ENCODE measurements at regions not wholly inside any gene's neighbourhood (a gene's known extent, or its start where the extent isn't known, plus 50 kb on each side); places are given as distances from the start of the nearest gene placed in this dataset.

DNA sequence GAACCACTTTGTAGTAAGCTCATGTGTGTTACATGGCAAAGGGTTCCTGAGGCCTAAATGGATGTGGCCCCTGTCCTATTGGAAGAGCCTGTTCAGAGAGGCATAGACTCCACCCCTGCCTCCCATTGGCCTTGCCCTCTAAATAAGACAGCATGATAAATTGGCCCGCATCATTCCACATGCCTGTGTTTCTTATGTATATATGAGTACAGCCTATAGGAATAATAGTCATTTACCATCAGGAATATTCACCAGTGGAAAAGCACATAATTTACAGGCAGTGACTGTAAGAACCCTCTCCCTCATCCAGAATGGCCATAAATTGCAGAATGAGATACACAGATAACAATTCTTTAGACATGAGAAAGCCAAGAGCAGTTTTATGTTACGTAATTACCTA is 519.5 kb upstream of the DAB1 start:
- Mint-ChIP-seq H3K4me1 (no peaks in the 10 kb centered on the region), H3K36me3 (ENCODE audit: low read depth) (no peaks in the 10 kb centered on the region), H3K9me3 (peaks cover 2% of the 10 kb centered on the region), H3K4me3 (no peak overlapping the region), H3K27ac (no peak overlapping the region), H3K27me3 (ENCODE audit: low read depth) (peaks cover 4% of the 10 kb centered on the region)
- TF ChIP-seq, protein P1, sequence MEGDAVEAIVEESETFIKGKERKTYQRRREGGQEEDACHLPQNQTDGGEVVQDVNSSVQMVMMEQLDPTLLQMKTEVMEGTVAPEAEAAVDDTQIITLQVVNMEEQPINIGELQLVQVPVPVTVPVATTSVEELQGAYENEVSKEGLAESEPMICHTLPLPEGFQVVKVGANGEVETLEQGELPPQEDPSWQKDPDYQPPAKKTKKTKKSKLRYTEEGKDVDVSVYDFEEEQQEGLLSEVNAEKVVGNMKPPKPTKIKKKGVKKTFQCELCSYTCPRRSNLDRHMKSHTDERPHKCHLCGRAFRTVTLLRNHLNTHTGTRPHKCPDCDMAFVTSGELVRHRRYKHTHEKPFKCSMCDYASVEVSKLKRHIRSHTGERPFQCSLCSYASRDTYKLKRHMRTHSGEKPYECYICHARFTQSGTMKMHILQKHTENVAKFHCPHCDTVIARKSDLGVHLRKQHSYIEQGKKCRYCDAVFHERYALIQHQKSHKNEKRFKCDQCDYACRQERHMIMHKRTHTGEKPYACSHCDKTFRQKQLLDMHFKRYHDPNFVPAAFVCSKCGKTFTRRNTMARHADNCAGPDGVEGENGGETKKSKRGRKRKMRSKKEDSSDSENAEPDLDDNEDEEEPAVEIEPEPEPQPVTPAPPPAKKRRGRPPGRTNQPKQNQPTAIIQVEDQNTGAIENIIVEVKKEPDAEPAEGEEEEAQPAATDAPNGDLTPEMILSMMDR (IDR thresholded peaks at IDR 0.05; ENCODE audit: unreplicated experiment in 3 of 3) = no peak

DNA sequence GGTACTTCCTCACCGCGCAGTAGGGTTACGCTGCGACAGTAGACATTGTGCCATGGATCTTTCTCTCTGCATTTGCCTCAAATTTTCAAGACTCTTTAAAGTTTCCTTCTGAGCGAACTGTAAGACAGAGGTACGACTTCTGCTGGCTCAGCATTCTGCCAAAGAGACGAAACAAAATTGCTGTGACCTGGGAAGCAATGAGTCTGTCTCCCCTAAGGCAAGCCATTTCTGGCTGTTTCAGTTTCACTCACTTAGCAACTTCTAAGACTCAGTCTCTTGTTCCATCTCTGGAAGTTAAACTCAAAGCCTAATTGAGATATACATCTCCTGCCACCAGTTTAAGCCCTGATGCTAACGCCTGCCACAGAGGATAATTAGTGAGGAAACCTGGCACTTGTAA is 510.9 kb upstream of the DAB1 start:
- H3K27me3 Mint-ChIP-seq (ENCODE audit: low read depth) = peaks cover 4% of the 10 kb centered on the region
- H3K36me3 Mint-ChIP-seq (ENCODE audit: low read depth) = no peaks in the 10 kb centered on the region
- no peak overlapping the region for H3K27ac Mint-ChIP-seq
- no peaks in the 10 kb centered on the region for H3K4me1 Mint-ChIP-seq
- H3K4me3 Mint-ChIP-seq = no peak overlapping the region
- H3K9me3 Mint-ChIP-seq = no peaks in the 10 kb centered on the region
- TF ChIP-seq, protein P1 (IDR thresholded peaks at IDR 0.05; ENCODE audit: unreplicated experiment in 3 of 3) = no peak

DNA sequence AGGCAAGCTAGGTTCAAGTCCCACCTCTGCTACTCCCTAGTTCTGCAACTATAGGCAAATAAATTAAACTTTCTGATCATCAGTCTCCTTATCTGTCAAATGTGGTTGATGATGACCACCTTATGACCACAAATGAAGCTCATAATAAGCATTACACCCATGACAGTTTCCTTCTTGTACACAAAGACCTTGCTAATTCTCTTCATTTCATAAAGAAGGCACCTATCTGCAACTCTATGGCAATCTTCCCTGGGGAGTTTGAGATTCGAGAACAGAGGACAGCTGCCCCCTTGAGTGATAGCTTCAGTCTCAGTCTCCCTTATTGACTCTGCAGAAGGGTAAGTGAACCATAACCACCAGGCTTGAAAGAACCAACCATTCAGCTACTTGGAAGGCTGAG is 503.1 kb upstream of the DAB1 start:
- TF ChIP-seq, protein P1 (IDR thresholded peaks at IDR 0.05; ENCODE audit: unreplicated experiment in 3 of 3) = no peak
- H3K27me3 Mint-ChIP-seq (ENCODE audit: low read depth) = no peaks in the 10 kb centered on the region
- H3K4me1 Mint-ChIP-seq = no peaks in the 10 kb centered on the region
- H3K9me3 Mint-ChIP-seq = no peaks in the 10 kb centered on the region
- no peak overlapping the region for H3K4me3 Mint-ChIP-seq
- no peak overlapping the region for H3K27ac Mint-ChIP-seq
- H3K36me3 Mint-ChIP-seq (ENCODE audit: low read depth) = no peaks in the 10 kb centered on the region

DNA sequence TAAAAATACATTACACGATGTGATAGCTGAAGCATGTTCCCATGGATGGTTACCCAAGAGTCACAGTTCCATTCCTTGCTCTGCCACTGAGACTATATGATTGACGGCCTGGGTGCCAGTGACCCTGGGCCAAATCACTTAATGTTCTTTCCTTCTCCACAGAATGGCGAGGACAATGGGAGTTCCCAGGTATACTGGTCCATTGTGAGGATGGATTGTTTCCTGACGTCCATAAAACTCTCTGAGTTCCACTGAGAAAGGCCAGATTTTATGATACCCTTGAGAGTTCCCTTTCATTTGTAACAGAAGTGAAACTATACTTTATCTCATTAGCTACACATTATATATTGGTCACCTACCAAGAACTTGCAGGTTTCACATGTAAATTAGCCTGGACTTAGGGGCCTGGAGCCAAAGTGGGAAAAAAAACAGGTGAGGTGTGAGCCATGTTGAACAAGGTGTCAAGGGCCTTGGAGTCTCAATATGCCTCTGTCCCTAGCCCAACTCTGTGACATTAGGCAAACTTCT is 502.2 kb upstream of the DAB1 start:
- H3K27me3 Mint-ChIP-seq (ENCODE audit: low read depth) = no peaks in the 10 kb centered on the region
- H3K27ac Mint-ChIP-seq = no peak overlapping the region
- H3K4me1 Mint-ChIP-seq = no peaks in the 10 kb centered on the region
- no peaks in the 10 kb centered on the region for H3K36me3 Mint-ChIP-seq (ENCODE audit: low read depth)
- H3K9me3 Mint-ChIP-seq = no peaks in the 10 kb centered on the region
- TF ChIP-seq, protein P1 (IDR thresholded peaks at IDR 0.05; ENCODE audit: unreplicated experiment in 3 of 3) = no peak
- no peak overlapping the region for H3K4me3 Mint-ChIP-seq

DNA sequence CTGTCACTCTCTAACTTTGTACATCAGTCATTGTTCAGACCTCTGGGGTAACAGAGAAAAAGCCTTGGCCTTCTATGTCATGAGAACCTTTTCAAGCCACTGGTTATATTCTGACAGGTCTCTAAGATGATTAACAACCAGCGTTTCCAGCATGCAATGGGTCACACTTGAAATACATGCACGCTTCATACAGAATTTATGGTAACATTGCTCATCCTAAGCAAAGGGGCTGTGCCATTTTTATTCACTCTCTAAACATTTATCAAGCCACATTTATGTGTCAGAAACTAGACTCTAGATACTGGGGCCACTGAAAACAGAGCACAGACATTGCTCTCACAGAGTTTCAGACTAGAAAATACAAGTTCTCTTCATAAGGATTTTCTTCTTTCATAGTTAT is 501.4 kb upstream of the DAB1 start:
- H3K4me3 Mint-ChIP-seq = no peak overlapping the region
- no peaks in the 10 kb centered on the region for H3K4me1 Mint-ChIP-seq
- TF ChIP-seq, protein P1 (IDR thresholded peaks at IDR 0.05; ENCODE audit: unreplicated experiment in 3 of 3) = no peak
- H3K9me3 Mint-ChIP-seq = no peaks in the 10 kb centered on the region
- H3K27ac Mint-ChIP-seq = no peak overlapping the region
- H3K36me3 Mint-ChIP-seq (ENCODE audit: low read depth) = no peaks in the 10 kb centered on the region
- no peaks in the 10 kb centered on the region for H3K27me3 Mint-ChIP-seq (ENCODE audit: low read depth)

DNA sequence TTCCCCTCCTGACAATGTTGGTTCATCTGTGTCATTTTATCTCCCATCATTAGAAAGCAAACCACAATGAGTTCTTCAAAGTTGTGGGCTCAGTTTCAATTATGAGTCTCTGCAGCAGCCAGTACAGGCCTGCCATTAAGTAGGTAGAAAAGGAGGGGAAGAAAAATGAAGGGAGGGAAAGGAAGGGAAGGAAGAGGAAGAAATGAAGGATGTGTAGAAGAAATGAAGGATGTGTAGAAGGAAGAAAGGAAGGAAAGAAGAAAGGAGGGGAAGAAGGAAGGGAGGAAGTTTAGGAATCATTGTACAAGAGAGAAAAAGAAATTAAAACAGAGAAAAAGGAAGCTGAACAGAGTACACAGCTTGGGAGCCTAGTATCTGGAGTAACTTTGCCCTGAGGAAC is 498.3 kb upstream of the DAB1 start:
- Mint-ChIP-seq H3K4me3 (no peak overlapping the region), H3K36me3 (ENCODE audit: low read depth) (no peaks in the 10 kb centered on the region), H3K4me1 (no peaks in the 10 kb centered on the region), H3K9me3 (peaks cover 3% of the 10 kb centered on the region), H3K27ac (no peak overlapping the region), H3K27me3 (ENCODE audit: low read depth) (no peaks in the 10 kb centered on the region)
- TF ChIP-seq, protein P1 (IDR thresholded peaks at IDR 0.05; ENCODE audit: unreplicated experiment in 3 of 3) = no peak

All from nephron (organoid).